ENCODE measurements at regions not wholly inside any gene's neighbourhood (a gene's known extent, or its start where the extent isn't known, plus 50 kb on each side); places are given as distances from the start of the nearest gene placed in this dataset.

GRCh38 chr4:27245216-27245615 is 384.6 kb downstream of the STIM2 start:
- ChIA-PET POLR2A (no interaction called here), CTCF (no interaction called here)
- H3K9me3 Mint-ChIP-seq (ENCODE audit: insufficient read depth): no peaks in the 10 kb centered on the region
- H3K27me3 Mint-ChIP-seq (ENCODE audit: low read depth): no peaks in the 10 kb centered on the region
- H3K27ac Mint-ChIP-seq: no peak overlapping the region
- H3K36me3 Mint-ChIP-seq (ENCODE audit: low read depth): no peaks in the 10 kb centered on the region
- no peak for ATAC-seq
- H3K4me3 Mint-ChIP-seq: no peak overlapping the region
- H3K4me1 Mint-ChIP-seq (ENCODE audit: low read depth): no peaks in the 10 kb centered on the region
- no peak for DNase-seq

GRCh38 chr4:27248829-27249228 is 388.2 kb downstream of the STIM2 start:
- Mint-ChIP-seq H3K27me3 (ENCODE audit: low read depth) (no peaks in the 10 kb centered on the region), H3K4me1 (ENCODE audit: low read depth) (no peaks in the 10 kb centered on the region), H3K9me3 (ENCODE audit: insufficient read depth) (no peaks in the 10 kb centered on the region), H3K36me3 (ENCODE audit: low read depth) (no peaks in the 10 kb centered on the region), H3K4me3 (no peak overlapping the region), H3K27ac (no peak overlapping the region)
- DNase-seq: no peak
- ATAC-seq: no peak
- ChIA-PET CTCF (no interaction called here), POLR2A (no interaction called here)

DNA sequence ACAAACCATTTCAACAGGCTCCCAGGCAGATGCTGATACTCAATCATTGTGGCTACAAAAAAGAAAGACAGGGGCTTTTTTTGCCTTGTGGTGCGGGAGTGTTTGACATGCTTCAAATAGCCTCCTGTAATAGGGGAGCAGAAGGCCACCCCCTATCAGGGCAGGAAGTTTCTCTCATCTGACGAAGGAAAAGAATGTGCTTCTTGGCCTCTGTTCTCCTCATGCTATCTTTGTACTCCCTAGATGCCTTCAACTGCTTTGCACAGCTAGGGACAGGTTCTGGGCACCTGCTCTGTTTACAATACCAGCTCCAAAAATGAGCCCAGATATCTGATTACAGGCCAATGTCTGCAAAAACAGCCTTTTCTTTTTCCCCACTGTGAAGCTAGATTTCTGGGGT is 391.1 kb downstream of the STIM2 start:
- DNase-seq (no peak), ATAC-seq (no peak)
- no peaks in the 10 kb centered on the region for H3K4me1 Mint-ChIP-seq (ENCODE audit: low read depth)
- ChIA-PET POLR2A (no interaction called here), CTCF (no interaction called here)
- H3K27ac Mint-ChIP-seq: no peak overlapping the region
- H3K9me3 Mint-ChIP-seq (ENCODE audit: insufficient read depth): no peaks in the 10 kb centered on the region
- no peaks in the 10 kb centered on the region for H3K36me3 Mint-ChIP-seq (ENCODE audit: low read depth)
- no peaks in the 10 kb centered on the region for H3K27me3 Mint-ChIP-seq (ENCODE audit: low read depth)
- H3K4me3 Mint-ChIP-seq: no peak overlapping the region

DNA sequence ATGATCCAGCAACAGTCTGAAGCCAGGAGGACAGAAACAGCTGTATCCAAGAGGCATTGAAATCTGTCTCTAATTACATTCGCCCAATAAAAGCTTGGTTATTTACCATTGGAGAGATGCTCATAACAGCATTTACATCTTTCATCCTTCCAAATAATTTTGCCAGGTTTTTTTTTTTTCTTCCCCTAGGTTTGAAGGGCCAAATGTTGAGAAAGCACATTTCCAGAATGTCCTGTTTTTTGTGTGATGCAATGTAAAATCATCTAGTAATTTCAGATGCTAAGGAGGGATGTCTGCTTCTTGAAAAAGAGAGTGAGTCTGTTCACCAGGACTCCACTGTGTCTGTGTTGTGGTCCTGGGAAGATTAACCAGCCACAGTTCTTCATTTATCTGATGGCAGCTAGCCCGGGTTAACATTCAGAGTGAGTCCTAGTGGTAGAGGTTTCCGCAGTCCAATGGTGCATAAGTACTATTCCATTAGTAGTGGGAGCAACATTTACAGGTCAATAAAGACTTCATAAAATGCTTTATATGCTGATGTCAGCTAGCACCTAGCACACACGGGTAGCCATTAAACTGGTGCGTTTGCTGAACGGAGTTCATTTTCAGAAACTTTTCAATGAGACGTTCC is 406.8 kb downstream of the STIM2 start:
- H3K4me1 Mint-ChIP-seq (ENCODE audit: low read depth): no peaks in the 10 kb centered on the region
- DNase-seq (no peak), ATAC-seq (no peak)
- no peaks in the 10 kb centered on the region for H3K27me3 Mint-ChIP-seq (ENCODE audit: low read depth)
- H3K4me3 Mint-ChIP-seq: no peak overlapping the region
- ChIA-PET CTCF (no interaction called here), POLR2A (no interaction called here)
- H3K27ac Mint-ChIP-seq: no peak overlapping the region
- H3K36me3 Mint-ChIP-seq (ENCODE audit: low read depth): no peaks in the 10 kb centered on the region
- H3K9me3 Mint-ChIP-seq (ENCODE audit: insufficient read depth): no peaks in the 10 kb centered on the region

DNA sequence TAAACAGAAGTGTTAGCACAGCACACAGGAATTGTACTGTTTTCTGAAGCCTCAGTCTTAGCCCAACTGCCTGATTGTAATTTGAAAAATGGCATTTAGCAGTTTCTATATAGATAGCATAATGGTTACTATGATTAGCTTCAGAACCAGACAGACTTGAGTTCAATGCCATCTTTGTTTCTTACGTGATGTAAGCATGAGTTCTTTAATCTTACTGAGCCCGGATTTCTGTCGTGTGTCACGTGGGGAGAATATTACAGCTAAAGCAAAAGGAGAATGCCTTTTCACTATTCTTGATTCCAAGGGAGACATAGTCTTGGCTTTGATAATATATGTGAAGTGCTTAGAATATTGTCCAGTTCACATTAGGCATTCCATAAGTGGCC is 407.3 kb downstream of the STIM2 start:
- H3K4me3 Mint-ChIP-seq: no peak overlapping the region
- CTCF ChIA-PET: no interaction called here
- no peaks in the 10 kb centered on the region for H3K36me3 Mint-ChIP-seq (ENCODE audit: low read depth)
- no peaks in the 10 kb centered on the region for H3K4me1 Mint-ChIP-seq (ENCODE audit: low read depth)
- ATAC-seq: no peak
- POLR2A ChIA-PET: no interaction called here
- H3K27ac Mint-ChIP-seq: no peak overlapping the region
- no peak for DNase-seq
- no peaks in the 10 kb centered on the region for H3K27me3 Mint-ChIP-seq (ENCODE audit: low read depth)
- H3K9me3 Mint-ChIP-seq (ENCODE audit: insufficient read depth): no peaks in the 10 kb centered on the region

DNA sequence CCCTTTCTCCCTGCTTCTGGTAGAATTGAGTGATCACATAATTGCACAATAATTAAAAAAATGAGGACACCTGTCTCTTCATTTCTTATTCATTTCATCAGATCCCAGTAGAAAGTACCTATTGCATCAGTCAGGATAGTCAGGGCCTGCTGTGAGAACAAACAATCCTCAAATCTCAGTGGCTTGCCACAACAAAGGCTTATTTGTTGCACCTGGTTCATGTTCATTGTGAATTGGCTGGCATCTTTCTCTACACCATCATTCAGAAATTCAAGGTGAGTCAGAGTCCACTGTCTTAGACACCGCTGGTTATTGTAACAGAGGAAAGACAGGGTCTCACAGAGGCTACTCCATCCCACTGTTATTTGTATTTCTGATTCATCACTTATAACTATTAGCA is 409.8 kb downstream of the STIM2 start:
- H3K36me3 Mint-ChIP-seq (ENCODE audit: low read depth): no peaks in the 10 kb centered on the region
- no peaks in the 10 kb centered on the region for H3K27me3 Mint-ChIP-seq (ENCODE audit: low read depth)
- no peaks in the 10 kb centered on the region for H3K9me3 Mint-ChIP-seq (ENCODE audit: insufficient read depth)
- H3K4me3 Mint-ChIP-seq: no peak overlapping the region
- ChIA-PET POLR2A (no interaction called here), CTCF (no interaction called here)
- ATAC-seq: no peak
- no peaks in the 10 kb centered on the region for H3K4me1 Mint-ChIP-seq (ENCODE audit: low read depth)
- DNase-seq: no peak
- H3K27ac Mint-ChIP-seq: no peak overlapping the region

GRCh38 chr4:27271555-27271954 is 410.9 kb downstream of the STIM2 start:
- Mint-ChIP-seq H3K4me1 (ENCODE audit: low read depth) (no peaks in the 10 kb centered on the region), H3K36me3 (ENCODE audit: low read depth) (no peaks in the 10 kb centered on the region), H3K9me3 (ENCODE audit: insufficient read depth) (no peaks in the 10 kb centered on the region), H3K27me3 (ENCODE audit: low read depth) (no peaks in the 10 kb centered on the region), H3K27ac (no peak overlapping the region), H3K4me3 (no peak overlapping the region)
- DNase-seq: no peak
- ChIA-PET POLR2A (no interaction called here), CTCF (no interaction called here)
- ATAC-seq: no peak

DNA sequence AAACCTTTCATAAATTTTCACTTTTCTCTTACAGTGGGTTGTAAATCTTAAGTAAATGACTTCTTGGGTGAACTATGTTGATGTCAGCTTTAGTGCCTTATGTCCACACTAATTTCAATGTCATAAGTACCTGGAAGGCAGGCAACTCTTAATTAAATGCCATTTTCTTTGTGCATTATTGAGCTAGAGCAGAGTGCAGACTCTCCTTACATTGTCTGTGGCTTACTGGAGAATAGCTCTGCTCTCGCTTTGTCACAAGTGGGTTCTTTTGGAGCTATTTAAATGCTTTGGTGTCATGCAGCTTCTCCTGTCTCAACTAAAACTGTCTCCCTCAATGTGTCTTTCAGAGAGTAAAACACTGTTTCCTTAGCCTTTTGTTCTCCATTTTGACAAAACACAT is 411.6 kb downstream of the STIM2 start:
- H3K4me3 Mint-ChIP-seq: no peak overlapping the region
- H3K36me3 Mint-ChIP-seq (ENCODE audit: low read depth): no peaks in the 10 kb centered on the region
- ATAC-seq (no peak), DNase-seq (no peak)
- no peaks in the 10 kb centered on the region for H3K9me3 Mint-ChIP-seq (ENCODE audit: insufficient read depth)
- no peaks in the 10 kb centered on the region for H3K4me1 Mint-ChIP-seq (ENCODE audit: low read depth)
- POLR2A ChIA-PET: no interaction called here
- no peaks in the 10 kb centered on the region for H3K27me3 Mint-ChIP-seq (ENCODE audit: low read depth)
- H3K27ac Mint-ChIP-seq: no peak overlapping the region
- CTCF ChIA-PET: no interaction called here

GRCh38 chr4:27276307-27277073 is 415.8 kb downstream of the STIM2 start:
- no peaks in the 10 kb centered on the region for H3K9me3 Mint-ChIP-seq (ENCODE audit: insufficient read depth)
- DNase-seq (no peak), ATAC-seq (no peak)
- POLR2A ChIA-PET: no interaction called here
- no peaks in the 10 kb centered on the region for H3K4me1 Mint-ChIP-seq (ENCODE audit: low read depth)
- H3K4me3 Mint-ChIP-seq: no peak overlapping the region
- H3K27me3 Mint-ChIP-seq (ENCODE audit: low read depth): no peaks in the 10 kb centered on the region
- CTCF ChIA-PET: no interaction called here
- no peak overlapping the region for H3K27ac Mint-ChIP-seq
- H3K36me3 Mint-ChIP-seq (ENCODE audit: low read depth): no peaks in the 10 kb centered on the region

- H3K9me3 Mint-ChIP-seq (ENCODE audit: insufficient read depth): no peaks in the 10 kb centered on the region
- no peaks in the 10 kb centered on the region for H3K36me3 Mint-ChIP-seq (ENCODE audit: low read depth)
- DNase-seq (peak; percentile 21), ATAC-seq (no peak)
- H3K4me3 Mint-ChIP-seq: no peak overlapping the region
- H3K27ac Mint-ChIP-seq: no peak overlapping the region
- no peaks in the 10 kb centered on the region for H3K4me1 Mint-ChIP-seq (ENCODE audit: low read depth)
- H3K27me3 Mint-ChIP-seq (ENCODE audit: low read depth): no peaks in the 10 kb centered on the region
- ChIA-PET POLR2A (no interaction called here), CTCF (no interaction called here)
Observed at GRCh38 chr4:27278615-27279375, 418.2 kb downstream of the STIM2 start.

- Mint-ChIP-seq H3K27ac (no peak overlapping the region), H3K4me3 (no peak overlapping the region), H3K9me3 (ENCODE audit: insufficient read depth) (no peaks in the 10 kb centered on the region), H3K27me3 (ENCODE audit: low read depth) (no peaks in the 10 kb centered on the region), H3K36me3 (ENCODE audit: low read depth) (no peaks in the 10 kb centered on the region), H3K4me1 (ENCODE audit: low read depth) (no peaks in the 10 kb centered on the region)
- CTCF ChIA-PET: no interaction called here
- POLR2A ChIA-PET: no interaction called here
- ATAC-seq (no peak), DNase-seq (no peak)
Observed at GRCh38 chr4:27288496-27288895, 427.9 kb downstream of the STIM2 start.

- Mint-ChIP-seq H3K4me3 (no peak overlapping the region), H3K4me1 (ENCODE audit: low read depth) (no peaks in the 10 kb centered on the region), H3K27me3 (ENCODE audit: low read depth) (no peaks in the 10 kb centered on the region), H3K9me3 (ENCODE audit: insufficient read depth) (no peaks in the 10 kb centered on the region), H3K36me3 (ENCODE audit: low read depth) (no peaks in the 10 kb centered on the region), H3K27ac (no peak overlapping the region)
- DNase-seq (no peak), ATAC-seq (no peak)
- ChIA-PET CTCF (interaction anchor here (0.6 kb wide), 1 partner anchor 97 kb away, joined by 4 read pairs; no protein-coding TSS in a partner anchor), POLR2A (no interaction called here)
Observed at GRCh38 chr4:27289704-27290103, 429.1 kb downstream of the STIM2 start.

Data from activated CD8-positive, alpha-beta T cell treated with anti-CD3 and anti-CD28 coated beads, Interleukin-2, amount 10 ng/mL, durations not matched to agents 7 days and 5 days (primary cell).